H7 (cell line): ENCODE measurements at regions not wholly inside any gene's neighbourhood (a gene's known extent, or its start where the extent isn't known, plus 50 kb on each side); places are given as distances from the start of the nearest gene placed in this dataset.
"Not testable (repeated sequence)": the region's sequence is repeated elsewhere in the genome, so short reads cannot be mapped to it uniquely, and the experiment has no call there.

Experiments
- DNase-seq: peaks from one replicate; pipeline ENCODE4 v3.0.0; 2012
- H3K27me3 ChIP-seq: 2 replicates; pipeline ENCODE4 v1.6.0; 2011; ENCODE audit warnings: mild to moderate bottlenecking, low read length; ENCODE audit not compliant: control insufficient read depth, insufficient read depth
- H3K36me3 ChIP-seq: replicated peaks from 2 replicates; pipeline ENCODE4 v1.5.1; 2011; ENCODE audit warnings: low read length; ENCODE audit not compliant: control insufficient read depth, insufficient read depth
- H3K4me3 ChIP-seq: 2 replicates; pipeline ENCODE4 v1.5.1; 2011; ENCODE audit warnings: low read depth, mild to moderate bottlenecking, control low read depth, low read length, moderate library complexity; ENCODE audit not compliant: insufficient read depth

DNA sequence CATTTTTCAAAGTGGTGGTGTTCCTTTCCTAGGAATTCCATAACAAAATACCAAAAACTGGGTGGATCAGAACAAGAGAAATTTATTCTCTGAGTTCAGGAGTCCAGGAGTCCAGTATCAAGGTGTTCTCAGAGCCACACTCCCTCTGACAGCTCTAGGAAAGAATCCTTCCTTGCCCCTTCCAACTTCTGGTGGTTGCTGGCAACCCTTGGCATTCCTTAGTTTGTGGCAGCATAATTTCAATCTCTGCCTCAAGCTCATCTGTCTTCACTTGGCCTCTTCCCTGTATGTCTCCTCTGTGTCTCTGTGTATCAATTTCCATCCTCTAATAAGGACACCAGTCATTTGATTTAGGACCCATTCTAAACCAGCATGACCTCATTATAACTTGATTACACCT lies 243.7 kb downstream of the MPDZ start:
- Histone ChIP-seq H3K36me3 (no peaks in the 10 kb centered on the region), H3K4me3 (no peak overlapping the region), H3K27me3 (no peaks in the 10 kb centered on the region)
- no peak for DNase-seq

DNA sequence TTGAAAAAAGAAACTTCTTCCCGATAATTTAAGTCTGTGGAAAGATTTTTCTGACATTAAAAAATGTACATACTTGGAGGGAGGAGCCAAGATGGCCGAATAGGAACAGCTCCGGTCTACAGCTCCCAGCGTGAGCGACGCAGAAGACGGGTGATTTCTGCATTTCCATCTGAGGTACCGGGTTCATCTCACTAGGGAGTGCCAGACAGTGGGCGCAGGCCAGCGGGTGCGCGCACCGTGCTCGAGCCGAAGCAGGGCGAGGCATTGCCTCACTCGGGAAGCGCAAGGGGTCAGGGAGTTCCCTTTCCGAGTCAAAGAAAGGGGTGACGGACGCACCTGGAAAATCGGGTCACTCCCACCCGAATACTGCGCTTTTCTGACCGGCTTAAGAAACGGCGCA lies 241.7 kb downstream of the MPDZ start:
- H3K4me3 ChIP-seq = peak overlapping the region; percentile 10; the same call in 1 of the 2 replicates
- DNase-seq, H3K36me3 ChIP-seq, H3K27me3 ChIP-seq: not testable (repeated sequence)

DNA sequence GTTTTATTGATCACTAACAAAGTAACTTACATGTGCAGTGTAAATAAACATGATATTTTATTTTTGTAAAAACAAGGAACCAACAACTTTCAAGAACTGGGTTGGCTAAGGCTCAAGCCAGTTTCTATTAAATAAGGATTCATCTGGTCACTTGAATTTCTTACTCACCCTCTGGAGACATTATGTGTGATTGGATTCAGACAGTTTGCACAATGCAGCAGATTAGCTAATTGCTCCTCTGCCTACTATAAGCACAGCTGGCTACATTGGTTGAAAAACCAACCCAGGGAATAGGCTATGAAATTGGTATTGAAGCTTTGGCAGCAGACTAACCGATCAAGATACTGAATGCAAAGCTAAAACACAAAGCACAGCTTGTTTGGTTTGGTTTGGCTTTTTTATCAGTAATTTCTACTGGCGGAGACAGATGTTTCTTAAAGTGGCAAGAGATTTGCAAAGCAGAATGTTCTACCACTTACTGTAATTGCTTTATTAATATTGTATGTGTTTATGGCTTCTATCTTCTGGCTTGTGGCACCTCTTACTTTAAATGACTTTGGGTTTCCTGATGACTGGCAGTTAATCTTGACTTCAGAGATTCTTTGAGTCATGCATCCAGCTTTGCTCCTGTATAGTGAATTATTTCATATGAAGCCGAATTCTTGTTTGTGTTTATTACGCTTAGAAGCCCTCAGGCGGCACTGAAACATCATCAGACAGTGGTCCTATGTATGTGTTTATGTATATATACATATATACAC lies 231.5 kb downstream of the MPDZ start:
- Histone ChIP-seq H3K27me3 (no peaks in the 10 kb centered on the region), H3K4me3 (no peak overlapping the region)

DNA sequence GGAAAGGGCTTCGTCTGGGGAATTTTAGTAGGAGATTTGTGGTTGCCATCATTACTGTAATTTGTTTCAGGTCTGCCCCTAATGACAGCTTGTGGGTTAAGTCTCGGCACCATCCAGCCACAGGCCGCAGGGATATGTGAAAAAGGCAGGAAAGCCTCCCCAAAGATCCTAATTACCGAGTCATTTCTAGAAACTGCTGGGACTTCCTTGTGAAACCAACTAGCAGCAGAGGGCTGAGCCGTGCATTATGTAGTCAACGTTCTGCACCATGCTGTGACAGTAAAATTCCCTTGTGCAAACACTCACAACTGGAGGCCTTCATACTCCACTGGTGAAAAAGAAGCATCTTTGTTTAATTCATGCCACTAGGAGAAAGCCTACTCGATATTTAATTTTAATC lies 230.3 kb downstream of the MPDZ start:
- H3K27me3 ChIP-seq = no peaks in the 10 kb centered on the region
- no peak overlapping the region for H3K4me3 ChIP-seq
- no peak for DNase-seq
- H3K36me3 ChIP-seq = no peaks in the 10 kb centered on the region

More for the DNA sequence above, 231.5 kb downstream of the MPDZ start:
- no peaks in the 10 kb centered on the region for H3K36me3 ChIP-seq
- no peak for DNase-seq

DNA sequence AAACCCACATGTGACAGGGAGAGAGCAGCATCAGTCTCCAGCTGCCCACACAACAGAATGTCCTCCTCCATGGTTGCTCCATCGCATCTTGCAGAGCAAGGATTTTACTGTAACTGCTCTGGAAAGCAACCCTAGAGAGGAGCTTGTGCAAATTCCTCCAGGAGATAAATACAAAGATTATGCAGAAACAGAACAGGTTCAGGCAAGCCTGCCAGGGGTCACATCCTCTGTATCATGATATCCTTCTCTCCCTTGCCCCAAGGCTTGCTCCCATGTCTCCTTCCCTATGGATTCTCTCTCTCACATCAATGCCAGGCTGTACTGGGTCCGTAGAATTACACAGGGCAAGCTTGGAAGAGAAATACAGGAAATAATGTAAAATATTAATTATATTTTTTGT lies 226.0 kb downstream of the MPDZ start:
- Histone ChIP-seq H3K4me3 (no peak overlapping the region), H3K27me3 (no peaks in the 10 kb centered on the region), H3K36me3 (no peaks in the 10 kb centered on the region)
- no peak for DNase-seq

DNA sequence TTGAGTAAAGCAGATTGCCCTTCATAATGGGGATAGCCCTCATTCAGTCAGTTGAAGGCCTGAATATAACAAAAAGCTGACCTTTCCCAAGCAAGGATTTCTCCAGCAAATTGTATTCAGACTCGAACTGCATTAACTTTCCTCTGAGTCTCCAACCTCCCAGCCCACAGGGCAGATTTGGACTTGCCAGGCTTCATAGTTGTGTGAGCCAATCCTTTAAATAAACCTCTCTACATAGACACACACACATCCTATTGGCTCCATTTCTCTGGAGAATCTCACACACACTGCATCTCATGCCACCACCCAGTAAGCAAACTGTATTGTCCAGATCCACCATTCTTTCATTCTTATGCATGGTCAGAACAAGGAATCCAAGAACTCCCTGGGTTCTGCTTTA lies 225.1 kb downstream of the MPDZ start:
- Histone ChIP-seq H3K36me3 (no peaks in the 10 kb centered on the region), H3K4me3 (no peak overlapping the region)
- no peak for DNase-seq

More for the DNA sequence above, 225.1 kb downstream of the MPDZ start:
- H3K27me3 ChIP-seq = no peaks in the 10 kb centered on the region
